ENCODE measurements at regions not wholly inside any gene's neighbourhood (a gene's known extent, or its start where the extent isn't known, plus 50 kb on each side); places are given as distances from the start of the nearest gene placed in this dataset.

DNA sequence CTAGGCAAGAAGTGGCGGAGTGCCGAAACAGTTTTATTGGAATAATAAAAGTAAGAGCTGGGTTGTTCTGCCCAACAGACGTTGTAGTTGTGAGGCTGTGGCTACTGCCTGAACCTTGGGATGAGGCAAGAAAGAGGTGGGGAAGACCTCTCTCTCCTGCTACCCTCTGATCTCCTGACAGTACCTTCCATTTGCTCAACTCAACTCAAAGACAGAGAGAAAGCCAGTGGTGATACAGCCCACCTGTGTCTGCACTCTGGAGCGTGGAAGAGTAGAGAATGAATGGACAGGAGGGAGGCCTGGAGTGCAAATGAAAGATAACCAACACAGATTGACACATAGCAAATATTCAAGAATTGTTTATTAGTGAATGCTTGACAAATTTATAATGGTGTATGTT is 590.3 kb downstream of the NYAP2 start:
- H3K9me3 Mint-ChIP-seq, result no peaks in the 10 kb centered on the region
- no peaks in the 10 kb centered on the region for H3K4me1 Mint-ChIP-seq
- TF ChIP-seq, protein P1, sequence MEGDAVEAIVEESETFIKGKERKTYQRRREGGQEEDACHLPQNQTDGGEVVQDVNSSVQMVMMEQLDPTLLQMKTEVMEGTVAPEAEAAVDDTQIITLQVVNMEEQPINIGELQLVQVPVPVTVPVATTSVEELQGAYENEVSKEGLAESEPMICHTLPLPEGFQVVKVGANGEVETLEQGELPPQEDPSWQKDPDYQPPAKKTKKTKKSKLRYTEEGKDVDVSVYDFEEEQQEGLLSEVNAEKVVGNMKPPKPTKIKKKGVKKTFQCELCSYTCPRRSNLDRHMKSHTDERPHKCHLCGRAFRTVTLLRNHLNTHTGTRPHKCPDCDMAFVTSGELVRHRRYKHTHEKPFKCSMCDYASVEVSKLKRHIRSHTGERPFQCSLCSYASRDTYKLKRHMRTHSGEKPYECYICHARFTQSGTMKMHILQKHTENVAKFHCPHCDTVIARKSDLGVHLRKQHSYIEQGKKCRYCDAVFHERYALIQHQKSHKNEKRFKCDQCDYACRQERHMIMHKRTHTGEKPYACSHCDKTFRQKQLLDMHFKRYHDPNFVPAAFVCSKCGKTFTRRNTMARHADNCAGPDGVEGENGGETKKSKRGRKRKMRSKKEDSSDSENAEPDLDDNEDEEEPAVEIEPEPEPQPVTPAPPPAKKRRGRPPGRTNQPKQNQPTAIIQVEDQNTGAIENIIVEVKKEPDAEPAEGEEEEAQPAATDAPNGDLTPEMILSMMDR (IDR thresholded peaks at IDR 0.05; ENCODE audit: unreplicated experiment), result no peak

DNA sequence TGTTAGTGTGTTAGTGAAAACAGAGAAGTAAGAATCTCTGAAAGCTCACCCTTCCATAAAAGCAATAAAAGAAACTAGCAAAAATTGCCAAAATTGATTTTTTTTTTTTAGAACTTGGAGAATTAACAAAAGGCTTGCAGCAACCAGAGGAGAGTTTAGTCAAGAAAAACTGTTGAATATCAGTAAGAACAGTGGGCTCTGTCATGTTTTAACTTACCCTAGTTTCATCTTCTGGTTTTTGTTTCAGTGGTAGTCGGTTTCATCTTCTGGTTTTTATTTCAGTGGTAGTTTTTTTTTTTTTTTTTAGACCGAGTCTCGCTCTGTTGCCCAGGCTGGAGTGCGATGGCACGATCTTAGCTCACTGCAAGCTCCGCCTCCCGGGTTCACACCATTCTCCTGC is 580.9 kb downstream of the NYAP2 start:
- no peak overlapping the region for H3K4me3 Mint-ChIP-seq
- TF ChIP-seq, protein P1 (IDR thresholded peaks at IDR 0.05; ENCODE audit: unreplicated experiment), result no peak

More for the DNA sequence above, 590.3 kb downstream of the NYAP2 start:
- Mint-ChIP-seq H3K36me3 (no peaks in the 10 kb centered on the region), H3K27ac (no peak overlapping the region), H3K4me3 (no peak overlapping the region), H3K27me3 (ENCODE audit: low read depth) (no peaks in the 10 kb centered on the region)
- no peak for DNase-seq (ENCODE audit: low spot score in 2 of 2, unreplicated experiment in 2 of 2)

DNA sequence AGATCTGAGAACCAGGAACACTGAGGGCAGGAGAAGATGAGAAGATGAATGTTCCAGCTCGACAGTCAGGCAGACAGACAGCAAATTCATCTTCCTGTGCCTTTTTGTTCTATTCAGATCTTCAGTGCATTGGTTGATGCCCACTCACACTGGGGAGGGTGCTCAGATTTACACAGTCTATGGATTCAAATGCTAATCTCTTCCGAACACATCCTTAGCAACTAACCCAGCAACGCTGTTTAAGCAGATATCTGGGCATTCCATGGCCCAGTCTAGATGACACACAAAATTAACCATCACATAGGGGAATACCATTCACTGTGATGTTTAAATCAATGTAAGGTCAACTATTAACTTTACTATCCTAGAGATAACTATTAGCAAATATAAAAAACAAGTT is 571.9 kb downstream of the NYAP2 start:
- Mint-ChIP-seq H3K9me3 (peaks cover 48% of the 10 kb centered on the region), H3K36me3 (peaks cover 1% of the 10 kb centered on the region), H3K4me3 (no peak overlapping the region), H3K4me1 (no peaks in the 10 kb centered on the region), H3K27ac (no peak overlapping the region), H3K27me3 (ENCODE audit: low read depth) (no peaks in the 10 kb centered on the region)
- no peak for DNase-seq (ENCODE audit: low spot score in 2 of 2, unreplicated experiment in 2 of 2)
- TF ChIP-seq, protein P1 (IDR thresholded peaks at IDR 0.05; ENCODE audit: unreplicated experiment), result no peak

More for the DNA sequence above, 580.9 kb downstream of the NYAP2 start:
- Mint-ChIP-seq H3K4me1 (no peaks in the 10 kb centered on the region), H3K27me3 (ENCODE audit: low read depth) (no peaks in the 10 kb centered on the region), H3K27ac (no peak overlapping the region), H3K36me3 (no peaks in the 10 kb centered on the region), H3K9me3 (peaks cover 33% of the 10 kb centered on the region)
- no peak for DNase-seq (ENCODE audit: low spot score in 2 of 2, unreplicated experiment in 2 of 2)

DNA sequence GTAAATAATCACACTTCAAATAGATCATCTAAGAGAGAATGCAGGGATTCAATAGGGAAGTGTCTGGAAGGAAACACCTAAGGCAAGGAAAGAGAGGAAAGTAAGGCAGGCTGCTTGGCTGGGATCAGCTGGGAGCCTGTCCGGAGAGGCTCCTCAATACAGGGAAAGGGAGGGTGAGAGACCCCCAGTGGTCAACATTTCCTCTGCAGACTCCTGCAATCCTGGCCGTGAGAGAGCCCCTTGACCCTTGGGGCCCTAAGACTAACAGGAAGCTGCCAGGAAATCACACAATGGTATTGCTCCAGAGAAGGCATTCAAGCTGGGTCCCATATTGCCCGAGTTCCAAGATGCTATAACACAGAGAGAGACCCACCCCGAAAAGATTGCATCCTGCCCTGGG is 549.4 kb downstream of the NYAP2 start:
- H3K9me3 Mint-ChIP-seq, result peaks cover 26% of the 10 kb centered on the region
- H3K27ac Mint-ChIP-seq, result no peak overlapping the region
- peaks cover 5% of the 10 kb centered on the region for H3K36me3 Mint-ChIP-seq
- no peak for DNase-seq (ENCODE audit: low spot score in 2 of 2, unreplicated experiment in 2 of 2)
- H3K27me3 Mint-ChIP-seq (ENCODE audit: low read depth), result no peaks in the 10 kb centered on the region
- H3K4me3 Mint-ChIP-seq, result no peak overlapping the region
- H3K4me1 Mint-ChIP-seq, result no peaks in the 10 kb centered on the region
- TF ChIP-seq, protein P1 (IDR thresholded peaks at IDR 0.05; ENCODE audit: unreplicated experiment), result no peak

DNA sequence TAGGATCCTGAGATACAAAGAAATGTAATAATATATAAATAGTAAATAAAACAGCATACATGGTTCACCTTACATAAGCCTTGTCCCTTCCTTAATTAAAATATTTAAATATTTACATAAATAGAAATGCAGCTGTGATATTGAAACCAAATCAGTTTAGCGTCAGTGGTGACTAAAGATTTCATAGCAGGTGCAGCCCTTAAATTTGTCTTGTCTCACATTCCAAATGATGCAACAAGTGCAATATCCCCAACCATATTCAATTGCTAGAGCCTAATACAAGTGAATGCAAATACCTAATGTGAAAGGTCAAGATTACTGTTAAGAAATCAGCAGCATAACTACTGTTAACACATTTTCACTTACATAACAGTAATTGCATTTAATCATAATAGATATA is 539.5 kb downstream of the NYAP2 start:
- Mint-ChIP-seq H3K36me3 (no peaks in the 10 kb centered on the region), H3K27me3 (ENCODE audit: low read depth) (peaks cover 2% of the 10 kb centered on the region), H3K9me3 (no peaks in the 10 kb centered on the region), H3K4me3 (no peak overlapping the region), H3K27ac (no peak overlapping the region), H3K4me1 (no peaks in the 10 kb centered on the region)
- no peak for DNase-seq (ENCODE audit: low spot score in 2 of 2, unreplicated experiment in 2 of 2)
- TF ChIP-seq, protein P1 (IDR thresholded peaks at IDR 0.05; ENCODE audit: unreplicated experiment), result no peak

DNA sequence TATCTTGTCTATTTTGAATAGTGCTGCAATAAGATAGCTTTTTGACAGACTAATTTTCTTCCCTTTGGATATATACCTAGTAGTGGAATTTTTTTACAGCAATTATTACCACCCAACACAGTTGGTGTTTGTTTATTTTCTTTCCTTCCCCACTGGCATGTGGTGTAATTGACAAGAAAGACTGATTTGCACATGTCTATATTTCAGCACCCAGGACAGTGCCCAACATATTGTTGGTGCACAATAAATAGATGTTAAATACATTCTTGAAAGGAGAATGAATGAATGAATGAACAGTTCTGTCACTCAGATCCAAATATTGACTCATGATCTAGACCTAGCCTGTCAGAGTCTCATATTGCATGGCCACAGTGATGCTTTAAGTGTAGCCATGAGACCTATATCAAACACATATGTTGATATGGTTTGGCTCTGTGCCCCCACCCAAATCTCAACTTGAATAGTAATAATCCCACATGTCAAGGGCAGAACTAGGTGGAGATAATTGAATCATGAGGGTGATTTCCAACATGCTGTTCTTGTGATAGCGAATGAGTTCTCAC is 538.2 kb downstream of the NYAP2 start:
- Mint-ChIP-seq H3K9me3 (no peaks in the 10 kb centered on the region), H3K27me3 (ENCODE audit: low read depth) (peaks cover 2% of the 10 kb centered on the region), H3K27ac (no peak overlapping the region), H3K4me1 (no peaks in the 10 kb centered on the region), H3K4me3 (no peak overlapping the region), H3K36me3 (no peaks in the 10 kb centered on the region)
- DNase-seq (ENCODE audit: low spot score in 2 of 2, unreplicated experiment in 2 of 2), result no peak
- TF ChIP-seq, protein P1 (IDR thresholded peaks at IDR 0.05; ENCODE audit: unreplicated experiment), result no peak
